GM19395 (cell line): ENCODE measurements at regions not wholly inside any gene's neighbourhood (a gene's known extent, or its start where the extent isn't known, plus 50 kb on each side); places are given as distances from the start of the nearest gene placed in this dataset.
"Not testable (repeated sequence)": the region's sequence is repeated elsewhere in the genome, so short reads cannot be mapped to it uniquely, and the experiment has no call there.

Source experiments
- ATAC-seq: cut with Tn5 transposase; IDR thresholded peaks from one replicate; pipeline ENCODE4 v1.9.1; 2021; ENCODE audit warnings: mild to moderate bottlenecking, moderate library complexity; ENCODE audit not compliant: unreplicated experiment

DNA sequence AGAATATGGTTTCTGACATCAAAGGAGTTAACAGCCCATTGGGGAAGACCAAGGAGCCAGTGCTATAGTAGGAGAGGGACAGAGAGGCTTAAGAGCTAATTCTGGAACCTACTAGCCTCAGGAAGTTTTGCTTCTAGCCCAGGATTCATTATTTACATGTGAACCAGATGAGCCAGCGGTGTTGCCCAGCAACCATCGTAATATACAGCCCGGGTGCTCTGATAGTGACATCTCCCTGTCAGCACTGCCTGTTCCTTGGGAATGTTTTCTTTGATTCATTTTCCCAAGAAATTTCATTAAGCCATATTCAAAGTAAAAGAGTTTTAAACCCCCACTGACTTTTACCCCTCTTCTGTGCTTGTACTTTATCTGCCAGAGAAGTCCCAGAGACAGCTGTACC lies 217.4 kb upstream of the ADAMTSL1 start:
- no peak for ATAC-seq

DNA sequence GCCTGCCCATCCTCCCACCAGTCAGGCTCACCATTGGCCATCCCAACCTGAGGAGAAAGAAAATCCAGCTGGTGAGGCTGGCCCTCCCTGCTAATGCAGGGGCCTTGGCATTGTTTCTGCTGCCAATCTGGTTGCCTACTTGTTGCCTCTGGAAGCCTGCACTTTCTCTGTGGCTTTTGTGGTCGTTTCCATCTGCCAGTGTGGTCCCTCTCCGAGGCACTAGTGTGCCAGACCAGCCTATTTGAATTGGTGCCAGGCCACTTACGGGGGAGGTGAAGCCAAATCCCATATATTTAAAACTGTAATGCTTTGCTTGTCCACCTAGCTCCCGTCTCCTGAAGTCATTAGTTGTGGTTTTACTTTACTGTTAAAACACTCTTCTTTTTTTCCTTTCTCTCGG lies 213.4 kb upstream of the ADAMTSL1 start:
- ATAC-seq: no peak

DNA sequence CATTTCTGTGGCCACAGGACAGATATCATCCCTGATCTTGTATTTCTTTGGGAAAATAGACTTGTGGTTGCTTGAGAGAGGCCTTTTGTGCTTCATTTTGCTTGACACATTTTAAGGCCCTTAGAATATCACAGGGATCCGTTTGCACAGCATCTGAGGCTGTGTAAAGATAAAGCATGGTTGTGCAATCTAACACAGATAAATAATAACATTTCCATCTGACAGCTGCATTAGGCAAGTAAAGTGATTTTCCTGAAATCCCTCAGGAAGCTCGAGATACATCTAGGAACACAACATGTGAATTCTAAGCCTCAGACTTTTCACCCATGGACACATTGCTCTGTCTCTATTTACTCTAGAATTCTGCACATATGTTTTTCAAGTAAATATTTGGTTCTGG lies 212.8 kb upstream of the ADAMTSL1 start:
- ATAC-seq: no peak

DNA sequence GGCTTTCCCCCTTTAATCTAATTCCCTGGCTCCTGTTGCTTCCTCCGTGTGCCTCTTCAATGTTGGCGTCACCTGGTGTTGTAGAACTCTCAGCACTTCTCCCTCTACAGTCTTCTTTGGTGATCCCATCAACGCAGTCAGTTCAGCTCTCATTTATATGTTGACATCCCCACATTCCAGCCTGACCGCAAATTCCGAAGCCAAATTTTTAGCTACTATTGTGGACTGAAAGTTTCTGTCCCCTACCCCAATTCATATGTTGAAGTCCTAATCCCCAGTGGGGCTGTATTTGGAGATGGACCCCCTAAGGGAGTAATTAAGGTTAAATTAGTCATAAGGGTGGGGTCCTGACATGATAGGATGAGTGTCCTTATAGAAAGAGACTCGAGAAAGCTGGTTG lies 210.6 kb upstream of the ADAMTSL1 start:
- ATAC-seq: no peak

DNA sequence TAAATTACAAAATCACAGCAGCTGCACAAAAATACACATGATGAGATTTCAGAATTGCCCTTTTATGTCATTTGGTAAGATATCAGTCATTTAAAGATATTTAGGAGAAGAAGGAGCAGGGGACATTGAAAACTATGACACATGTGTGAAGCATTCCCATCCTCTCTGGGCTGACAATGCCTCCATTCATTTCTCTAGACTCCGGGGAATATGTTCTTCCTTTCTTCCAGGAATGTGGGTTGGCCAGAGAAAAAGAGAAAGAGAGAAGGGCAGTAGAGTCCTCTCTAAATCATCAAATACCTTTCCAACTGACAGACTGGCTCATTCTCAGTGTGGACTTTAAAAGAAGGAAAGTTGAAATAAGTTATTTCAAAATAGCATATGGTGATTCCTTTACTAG lies 205.6 kb upstream of the ADAMTSL1 start:
- no peak for ATAC-seq

DNA sequence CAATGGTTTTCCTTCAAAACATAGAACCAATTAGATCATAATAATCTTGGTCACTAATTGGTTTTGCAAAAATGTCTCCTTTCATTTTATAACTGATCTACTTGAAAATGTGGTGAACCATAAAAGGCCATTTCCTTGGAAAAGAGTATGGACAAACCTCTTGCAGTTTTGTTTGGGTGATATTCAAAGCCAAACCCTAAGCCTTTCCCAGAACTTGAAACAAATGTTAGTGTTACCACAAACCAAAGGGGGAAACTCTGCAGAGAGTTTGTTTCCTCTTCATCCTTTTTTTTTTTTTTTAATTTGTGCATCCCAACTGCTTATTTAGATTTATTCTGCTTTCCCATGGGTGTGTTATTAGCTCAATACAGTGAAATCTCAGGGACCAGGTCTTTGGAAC lies 204.4 kb upstream of the ADAMTSL1 start:
- ATAC-seq: no peak

DNA sequence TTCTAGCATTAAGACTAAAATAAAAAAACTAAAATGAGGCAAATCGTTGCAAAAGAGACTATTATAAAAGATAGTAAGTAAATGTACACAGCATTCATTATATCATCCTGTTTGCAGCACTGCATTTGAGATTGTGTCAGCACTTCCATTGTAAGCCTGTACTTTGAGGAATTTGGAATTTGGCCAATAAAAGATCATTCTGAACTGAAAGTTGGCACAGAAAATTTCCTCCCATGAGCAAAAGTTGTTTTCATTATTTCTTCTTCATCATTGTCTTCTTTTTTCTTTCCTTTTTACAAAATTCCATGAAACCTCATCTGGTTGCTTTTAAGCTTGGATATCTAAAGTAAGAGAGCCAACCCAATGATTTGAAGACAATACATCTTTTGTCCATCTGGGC lies 199.3 kb upstream of the ADAMTSL1 start:
- ATAC-seq: no peak

DNA sequence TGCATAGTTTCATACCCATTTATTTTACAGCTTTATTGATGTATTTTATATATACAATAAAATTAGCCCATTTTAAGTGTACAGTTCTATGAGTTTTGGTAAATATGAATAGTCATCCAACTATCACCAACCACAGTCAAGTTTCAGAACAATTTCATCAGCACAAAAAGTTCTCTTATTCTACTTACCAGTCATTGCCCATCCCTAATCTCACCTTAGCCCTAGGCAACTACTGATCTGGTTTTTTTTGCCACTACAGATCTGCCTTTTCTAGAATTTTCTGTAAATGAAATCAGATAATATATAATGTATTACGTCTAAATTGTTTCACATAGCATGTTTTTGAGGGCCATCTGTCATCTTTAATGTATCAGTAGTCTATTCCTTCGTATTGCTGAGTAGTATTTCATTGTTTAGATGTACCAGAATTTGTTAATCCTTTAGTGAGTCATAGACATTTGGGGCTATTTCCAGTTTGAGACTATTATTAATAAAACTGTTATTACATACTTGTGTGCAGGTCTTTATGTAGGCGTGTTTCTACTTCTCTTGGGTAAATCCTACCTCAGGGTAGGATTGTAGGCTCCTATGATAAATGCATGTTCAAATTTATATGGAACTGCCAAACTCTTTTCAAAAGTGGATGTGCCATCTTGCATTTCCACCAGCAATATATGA lies 198.5 kb upstream of the ADAMTSL1 start:
- no peak for ATAC-seq

DNA sequence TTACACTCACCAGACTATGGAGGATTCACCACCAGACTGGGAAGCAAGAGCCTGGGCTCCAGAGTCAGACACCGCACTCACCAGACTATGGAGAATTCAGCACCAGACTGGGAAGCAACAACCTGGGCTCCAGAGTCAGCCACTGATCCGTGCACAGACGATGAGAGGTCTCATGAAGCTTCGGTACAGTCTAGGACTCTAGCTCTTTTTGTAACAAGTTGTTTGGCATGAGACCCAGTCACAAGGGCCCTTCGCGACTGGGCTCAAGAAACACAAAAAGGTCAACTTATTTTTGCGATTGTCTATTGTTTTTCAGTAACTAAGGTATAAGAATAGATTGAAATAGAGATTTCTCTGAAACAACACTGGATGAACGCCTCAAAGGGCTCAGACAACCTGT lies 192.7 kb upstream of the ADAMTSL1 start:
- ATAC-seq: no peak

DNA sequence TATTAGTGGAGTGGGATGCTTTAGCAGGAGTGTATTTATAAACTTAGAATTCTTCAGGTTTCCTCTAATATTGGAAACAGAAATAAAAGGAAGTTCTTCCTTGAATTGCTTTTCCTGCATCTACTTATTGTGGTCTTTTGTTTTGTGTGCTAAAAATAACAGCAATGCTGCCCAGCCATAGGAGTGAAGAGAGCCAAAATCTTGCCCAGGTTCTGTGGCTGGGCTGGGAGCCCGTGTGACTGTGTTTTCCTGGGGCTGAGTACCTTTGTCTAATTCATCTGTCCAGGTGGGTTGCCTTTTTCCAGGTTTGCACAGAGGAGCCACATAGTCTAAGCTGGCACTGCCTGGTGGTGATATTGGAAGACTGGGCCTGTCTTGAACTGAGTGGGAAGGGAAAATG lies 179.7 kb upstream of the ADAMTSL1 start:
- no peak for ATAC-seq

DNA sequence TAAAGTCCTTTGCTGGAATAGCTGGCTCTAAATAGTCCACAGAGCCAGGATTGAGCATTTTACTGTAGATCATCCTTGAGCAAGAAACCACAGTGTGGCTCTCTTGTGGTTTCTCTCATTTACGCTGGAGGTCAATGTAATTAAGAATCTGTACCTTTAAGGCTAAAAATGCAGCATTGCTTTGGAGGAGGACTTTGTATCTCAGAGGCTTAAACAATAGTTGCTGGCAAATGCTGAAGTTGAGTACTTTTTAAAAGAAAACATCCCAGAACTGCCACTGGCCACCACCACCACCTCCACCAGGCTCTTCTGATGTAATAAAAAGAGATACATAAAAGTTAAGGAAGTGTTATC lies 177.3 kb upstream of the ADAMTSL1 start:
- ATAC-seq: no peak

DNA sequence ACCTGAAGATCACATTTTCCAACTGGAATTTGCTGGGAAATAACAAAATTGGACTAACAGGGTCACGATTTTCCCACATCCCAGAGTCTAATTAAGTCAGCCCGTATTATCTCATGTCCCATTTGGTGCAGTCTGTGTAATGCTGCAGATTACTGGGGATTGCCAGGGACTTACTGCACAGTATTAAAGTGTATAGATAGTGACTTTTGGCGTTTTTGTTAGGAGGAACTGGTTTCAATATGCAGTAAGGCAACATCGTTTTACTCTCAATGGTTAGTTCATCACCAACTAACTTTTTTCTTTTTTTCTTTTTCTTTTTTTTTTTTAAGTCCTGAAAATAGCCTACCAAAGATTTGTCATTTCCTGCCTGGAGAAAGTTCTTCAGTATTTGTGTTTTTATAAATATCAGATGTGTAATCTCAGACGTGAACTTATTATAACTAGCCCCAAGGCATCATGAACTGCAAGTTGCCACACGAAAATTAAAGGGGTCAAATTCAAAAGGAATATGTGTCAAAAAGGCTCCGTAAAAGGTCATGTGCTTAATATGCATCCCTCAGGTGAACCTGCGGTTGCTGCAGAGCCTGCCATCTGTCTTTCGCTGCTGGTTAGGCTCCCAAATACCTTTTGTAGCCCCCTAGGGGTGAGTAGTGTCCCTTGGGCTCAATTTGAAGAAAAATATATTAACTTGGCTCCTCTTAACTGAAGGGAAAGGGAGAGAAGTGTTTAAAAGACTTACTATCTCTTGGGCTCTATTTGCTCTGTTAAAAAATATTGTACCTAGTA lies 176.7 kb upstream of the ADAMTSL1 start:
- ATAC-seq: no peak

DNA sequence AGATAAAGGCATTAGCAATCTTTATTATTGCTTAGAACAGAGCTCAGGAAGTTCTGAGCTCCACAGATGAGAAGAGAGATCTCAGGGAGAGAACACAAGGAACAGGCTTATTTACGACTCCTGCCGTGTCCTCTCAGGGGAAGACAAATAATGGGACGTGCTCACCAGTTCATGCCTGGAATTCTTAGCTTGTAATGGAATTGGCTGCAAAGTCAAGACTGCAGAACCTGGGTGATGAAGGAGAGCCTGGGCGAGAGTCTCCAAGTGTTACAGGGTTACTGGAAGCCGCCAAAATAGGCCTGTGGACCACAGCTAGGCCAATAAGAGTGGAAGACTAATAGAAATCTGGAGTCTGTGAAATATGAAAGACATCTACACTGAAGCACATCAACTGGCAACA lies 174.5 kb upstream of the ADAMTSL1 start:
- no peak for ATAC-seq

DNA sequence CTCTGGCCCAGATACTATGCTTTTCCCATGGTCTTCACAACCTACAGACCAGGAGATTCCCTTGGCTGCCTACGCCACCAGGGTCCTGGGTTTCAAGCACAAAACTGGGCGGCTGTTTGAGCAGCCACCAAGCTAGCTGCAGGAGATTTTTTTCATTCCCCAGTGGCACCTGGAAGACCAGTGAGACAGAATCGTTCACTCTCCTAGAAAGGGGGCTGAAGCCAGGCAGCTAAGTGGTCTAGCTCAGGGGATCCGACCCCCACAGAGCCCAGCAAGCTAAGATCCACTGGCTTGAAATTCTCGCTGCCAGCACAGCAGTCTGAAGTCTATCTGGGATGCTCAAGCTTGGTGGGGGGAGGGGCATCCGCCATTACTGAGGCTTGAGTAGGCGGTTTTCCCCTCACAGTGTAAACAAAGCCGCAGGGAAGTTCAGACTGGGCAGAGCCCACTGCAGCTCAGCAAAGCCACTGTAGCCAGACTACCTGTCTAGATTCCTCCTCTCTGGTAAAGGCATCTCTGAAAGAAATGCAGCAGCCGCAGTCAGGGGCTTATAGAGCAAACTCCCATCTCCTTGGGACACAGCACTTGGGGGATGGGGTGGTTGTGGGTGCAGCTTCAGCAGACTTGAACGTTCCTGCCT lies 168.7 kb upstream of the ADAMTSL1 start:
- not testable (repeated sequence) for ATAC-seq

DNA sequence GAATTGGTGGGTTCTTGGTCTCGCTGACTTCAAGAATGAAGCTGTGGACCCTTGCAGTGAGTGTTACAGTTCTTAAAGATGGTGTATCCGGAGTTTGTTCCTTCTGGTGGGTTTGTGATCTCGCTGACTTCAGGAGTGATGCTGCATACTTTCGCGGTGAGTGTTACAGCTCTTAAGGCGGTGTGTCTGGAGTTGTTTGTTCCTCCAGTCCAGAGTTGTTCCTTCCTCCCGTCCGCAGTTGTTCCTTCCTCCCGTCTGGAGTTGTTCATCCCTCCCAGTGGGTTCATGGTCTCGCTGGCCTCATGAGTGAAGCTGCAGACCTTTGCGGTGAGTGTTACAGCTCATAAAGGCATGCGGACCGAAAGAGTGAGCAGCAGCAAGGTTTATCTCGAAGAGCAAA lies 159.6 kb upstream of the ADAMTSL1 start:
- ATAC-seq: no peak

DNA sequence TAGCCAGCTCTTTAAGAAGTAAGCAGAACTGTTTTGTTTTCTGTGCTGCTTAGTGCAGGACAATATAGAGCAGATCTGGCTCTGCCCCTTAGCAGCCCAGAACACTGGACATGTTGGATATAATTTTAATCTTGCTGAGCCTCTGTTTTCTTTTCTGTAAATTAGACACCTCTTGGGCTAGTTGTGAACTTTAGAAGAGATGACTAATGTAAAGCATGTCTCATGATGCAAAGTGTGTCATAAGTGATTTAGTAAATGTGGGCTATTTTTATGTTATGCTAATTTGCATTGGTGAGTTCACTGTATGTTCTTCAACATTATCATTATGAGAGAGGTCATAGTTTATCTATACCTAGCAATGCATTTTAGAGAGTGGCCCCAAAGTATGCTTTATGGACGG lies 156.1 kb upstream of the ADAMTSL1 start:
- ATAC-seq: no peak

DNA sequence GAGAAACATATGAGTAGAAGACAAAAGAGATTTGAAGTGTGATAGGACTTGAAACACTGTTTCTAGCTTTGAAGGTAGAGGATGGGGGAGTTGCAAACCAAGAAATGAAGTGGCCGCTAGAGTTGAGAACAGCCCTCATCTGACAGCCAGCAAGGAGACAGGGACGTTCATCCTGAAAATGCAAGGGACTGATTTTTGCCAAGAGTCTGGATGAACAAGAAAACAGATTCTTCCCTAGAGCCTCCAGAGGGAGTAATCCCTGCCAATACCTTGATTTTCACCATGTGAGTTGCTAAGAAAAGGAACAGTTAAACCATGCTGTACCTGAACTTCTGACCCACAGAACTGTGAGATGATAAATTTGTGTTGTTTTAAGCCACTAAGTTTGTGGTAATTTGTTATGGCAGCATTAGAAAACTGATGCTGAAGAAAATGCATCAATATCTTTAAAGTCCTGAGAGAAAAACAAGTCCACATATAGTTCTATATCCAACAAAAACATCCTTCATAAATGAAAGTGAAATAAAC lies 154.0 kb upstream of the ADAMTSL1 start:
- no peak for ATAC-seq

DNA sequence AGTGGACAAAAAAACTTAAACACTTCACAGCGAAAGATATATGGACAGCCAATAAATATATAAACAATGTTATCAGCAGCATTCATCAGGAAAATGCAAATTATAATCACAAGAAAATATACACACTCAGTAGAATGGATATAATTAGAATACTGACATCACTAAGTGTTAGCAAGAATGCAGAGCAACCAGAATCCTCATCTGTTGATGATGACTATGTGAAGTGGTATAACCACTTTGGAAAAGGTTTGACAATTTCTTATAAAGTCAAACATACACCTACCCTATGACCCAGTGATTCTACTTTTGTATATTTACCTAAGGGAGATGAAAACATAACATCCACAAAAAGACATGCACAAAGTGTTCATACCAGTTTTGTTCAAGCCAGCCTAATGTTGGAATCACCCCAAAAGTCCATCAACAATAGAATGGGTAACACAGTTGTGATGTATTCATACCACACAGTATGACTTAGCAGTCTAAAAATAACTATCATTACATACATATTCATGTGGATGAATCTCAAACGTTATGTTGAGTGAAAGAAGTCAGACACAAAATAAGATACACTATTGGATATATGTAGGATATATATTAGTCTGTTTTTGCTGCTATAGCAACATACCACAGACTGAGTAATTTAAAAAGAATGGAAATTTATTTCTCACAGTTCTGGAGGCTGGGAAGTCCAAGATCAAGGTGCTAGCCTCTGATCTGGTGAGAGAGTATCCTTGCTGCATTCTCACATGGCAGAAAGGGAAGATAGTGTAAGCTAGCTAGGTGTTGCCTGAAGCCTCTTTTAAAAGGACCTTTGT lies 148.8 kb upstream of the ADAMTSL1 start:
- no peak for ATAC-seq

DNA sequence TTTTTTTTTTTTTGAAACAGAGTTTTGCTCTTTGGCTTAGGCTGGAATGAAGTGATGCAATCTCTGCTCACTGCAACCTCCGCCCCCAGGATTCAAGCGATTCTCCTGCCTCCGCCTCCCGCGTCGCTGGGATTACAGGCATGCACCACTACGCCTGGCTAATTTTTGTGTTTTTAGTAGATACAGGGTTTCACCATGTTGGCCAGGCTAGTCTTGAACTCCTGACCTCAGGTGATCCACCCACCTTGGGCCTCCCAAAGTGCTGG lies 148.3 kb upstream of the ADAMTSL1 start:
- ATAC-seq: not testable (repeated sequence)

DNA sequence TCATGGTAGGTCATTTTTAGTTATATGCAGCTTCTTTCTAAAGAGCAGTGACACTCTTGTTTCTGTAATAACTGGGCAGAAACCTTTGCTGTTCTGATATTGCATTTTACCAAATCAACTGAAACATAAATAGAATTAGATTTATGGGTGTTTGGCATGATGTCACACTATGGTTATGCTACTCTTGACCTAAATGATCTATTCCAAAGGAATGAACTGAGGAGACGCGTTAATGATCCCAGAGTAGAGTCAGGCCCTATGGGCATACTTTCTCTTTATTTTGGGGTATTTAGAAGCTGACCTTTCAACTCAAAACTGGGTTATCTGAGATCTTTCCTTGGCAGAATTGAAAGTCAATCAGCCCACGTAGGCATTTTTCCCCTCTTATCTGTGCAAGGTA lies 146.8 kb upstream of the ADAMTSL1 start:
- ATAC-seq: no peak
